Naive thymus-derived CD4-positive, alpha-beta T cell (primary cell): ENCODE measurements at regions not wholly inside any gene's neighbourhood (a gene's known extent, or its start where the extent isn't known, plus 50 kb on each side); places are given as distances from the start of the nearest gene placed in this dataset.

Source experiments
- ATAC-seq: fragments of 150-1000 bp; cut with Tn5 transposase; 2 replicates; pipeline ENCODE4 v1.10.0; 2021; ENCODE audit warnings: mild to moderate bottlenecking, moderate library complexity
- CTCF ChIA-PET: fragments of 350-600 bp; sonication (Branson Sonifier 250); formaldehyde crosslinking; loops from one replicate; lab custom pipeline; 2021; ENCODE audit warnings: antibody characterized with exemption; lab: Charles Lee
- POLR2A ChIA-PET: fragments of 350-600 bp; sonication (Branson Sonifier 250); formaldehyde crosslinking; loops from one replicate; lab custom pipeline; 2021; ENCODE audit warnings: antibody characterized with exemption, inconsistent platforms; lab: Charles Lee
- DNase-seq, 9 donors: peaks; one replicate each; pipeline versions ENCODE4 v3.0.0 to v3.0.0-alpha.2; 2020 to 2022; ENCODE audit warnings: mixed read lengths in 1 of 9
- H3K27ac ChIP-seq: one replicate; pipeline ENCODE4 v1.7.0; 2013; ENCODE audit warnings: mild to moderate bottlenecking, low read depth, low read length, moderate library complexity
- H3K27me3 ChIP-seq, 2 donors: one replicate each; pipeline ENCODE4 v1.7.0; 2013; ENCODE audit warnings: low read length in 2 of 2, mild to moderate bottlenecking in 2 of 2, moderate library complexity in 2 of 2; ENCODE audit not compliant: control insufficient read depth in 2 of 2, insufficient read depth in 2 of 2
- H3K36me3 ChIP-seq, 3 experiments: 1 replicate in 2 of 3; 2 replicates in 1 of 3; pipeline ENCODE4 v1.7.0; 2013; ENCODE audit warnings: low read length in 3 of 3, mild to moderate bottlenecking in 3 of 3, moderate library complexity in 1 of 3; ENCODE audit not compliant: insufficient read depth in 3 of 3, control insufficient read depth in 2 of 3
- H3K4me1 ChIP-seq, 2 donors: one replicate each; pipeline ENCODE4 v1.7.0; 2013; ENCODE audit warnings: low read length in 2 of 2, mild to moderate bottlenecking in 2 of 2, moderate library complexity in 1 of 2; ENCODE audit not compliant: control insufficient read depth in 2 of 2, insufficient read depth in 2 of 2
- H3K4me3 ChIP-seq: 2 replicates; pipeline ENCODE4 v1.7.0; 2013; ENCODE audit warnings: mild to moderate bottlenecking, low read length
- H3K9me3 ChIP-seq, 3 experiments: 1 replicate in 2 of 3; 2 replicates in 1 of 3; pipeline ENCODE4 v1.7.0; 2013; ENCODE audit warnings: low read length in 3 of 3; ENCODE audit not compliant: control insufficient read depth in 2 of 3
- H3K27ac Mint-ChIP-seq, 9 donors: one replicate each; pipeline ENCODE4 v1.8.0; 2020 to 2022; ENCODE audit warnings: mixed read lengths in 9 of 9, mild to moderate bottlenecking in 8 of 9, moderate library complexity in 5 of 9, inconsistent platforms in 2 of 9
- H3K27me3 Mint-ChIP-seq, 5 donors: one replicate each; pipeline ENCODE4 v1.8.0; 2021 to 2022; ENCODE audit warnings: mixed read lengths in 5 of 5, mild to moderate bottlenecking in 1 of 5
- H3K36me3 Mint-ChIP-seq, 5 donors: one replicate each; pipeline ENCODE4 v1.8.0; 2020 to 2022; ENCODE audit warnings: mixed read lengths in 5 of 5, mild to moderate bottlenecking in 3 of 5, inconsistent platforms in 1 of 5
- H3K4me1 Mint-ChIP-seq, 7 donors: one replicate each; pipeline ENCODE4 v1.8.0; 2020 to 2022; ENCODE audit warnings: mixed read lengths in 7 of 7, mild to moderate bottlenecking in 3 of 7, inconsistent platforms in 1 of 7
- H3K4me3 Mint-ChIP-seq, 10 donors: one replicate each; pipeline ENCODE4 v1.8.0; 2020 to 2022; ENCODE audit warnings: mild to moderate bottlenecking in 10 of 10, mixed read lengths in 10 of 10, moderate library complexity in 6 of 10, inconsistent platforms in 2 of 10
- H3K9me3 Mint-ChIP-seq, 11 donors: one replicate each; pipeline ENCODE4 v1.8.0; 2020 to 2022; ENCODE audit warnings: mixed read lengths in 11 of 11, mild to moderate bottlenecking in 4 of 11, inconsistent platforms in 1 of 11, moderate library complexity in 1 of 11
- intact Hi-C, 2 donors: fragments of 100-400 bp; cut with micrococcal nuclease; formaldehyde crosslinking; loops; one replicate each; pipeline ENCODE4 v1.15.1; 2023

- ATAC-seq (no peak), DNase-seq (no peak)
- Mint-ChIP-seq H3K27me3 (peaks cover 0 to 12% (median 0%) of the 10 kb centered on the region in 5 donors), H3K4me1 (no peaks in the 10 kb centered on the region), H3K27ac (no peak overlapping the region), H3K36me3 (no peaks in the 10 kb centered on the region), H3K4me3 (no peak overlapping the region), H3K9me3 (peaks cover 0 to 15% (median 3%) of the 10 kb centered on the region in 11 donors)
- Histone ChIP-seq H3K9me3 (no peaks in the 10 kb centered on the region), H3K27ac (no peak overlapping the region), H3K4me1 (no peaks in the 10 kb centered on the region), H3K4me3 (no peak overlapping the region), H3K27me3 (no peaks in the 10 kb centered on the region), H3K36me3 (no peaks in the 10 kb centered on the region)
- CTCF ChIA-PET, result no interaction called here
- intact Hi-C loops, result no loop called here
- POLR2A ChIA-PET, result no interaction called here
Observed at GRCh38 chr15:37208146-37209040, 108.0 kb upstream of the MEIS2 start.

- no peaks in the 10 kb centered on the region for H3K9me3 ChIP-seq
- no peak for DNase-seq
- no peak overlapping the region for H3K4me3 ChIP-seq
- no peak overlapping the region for H3K4me3 Mint-ChIP-seq
- H3K27me3 ChIP-seq, result no peaks in the 10 kb centered on the region
- H3K36me3 ChIP-seq, result no peaks in the 10 kb centered on the region
- H3K36me3 Mint-ChIP-seq, result no peaks in the 10 kb centered on the region
- ChIA-PET POLR2A (no interaction called here), CTCF (no interaction called here)
- H3K4me1 ChIP-seq, result no peaks in the 10 kb centered on the region
- peaks cover 0 to 12% (median 0%) of the 10 kb centered on the region in 5 donors for H3K27me3 Mint-ChIP-seq
- H3K4me1 Mint-ChIP-seq, result no peaks in the 10 kb centered on the region
- H3K27ac ChIP-seq, result no peak overlapping the region
- no peak overlapping the region for H3K27ac Mint-ChIP-seq
- peaks cover 0 to 21% (median 4%) of the 10 kb centered on the region in 11 donors for H3K9me3 Mint-ChIP-seq
- ATAC-seq, result no peak
- intact Hi-C loops, result no loop called here
Observed at GRCh38 chr15:37209041-37209363, 108.7 kb upstream of the MEIS2 start.

DNA sequence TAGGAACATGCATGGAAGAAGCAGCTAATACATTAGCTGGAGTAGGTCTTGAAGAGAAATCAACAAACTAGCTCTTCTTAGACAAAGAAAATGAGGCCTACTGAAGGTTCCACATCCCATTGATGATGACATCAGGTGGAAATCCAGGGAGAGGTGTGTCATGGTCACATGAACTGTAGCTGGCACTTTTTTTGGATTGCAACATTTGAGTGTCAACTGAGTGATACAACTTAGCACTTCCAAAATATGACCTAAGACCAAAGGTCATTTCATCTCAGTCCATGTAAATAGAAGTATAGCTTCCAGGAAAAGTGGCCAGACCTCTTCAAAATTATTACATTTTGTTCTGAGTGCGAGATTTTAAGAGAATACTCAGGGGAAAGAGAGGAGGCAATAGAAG, 117.2 kb upstream of the MEIS2 start:
- ChIA-PET CTCF (no interaction called here), POLR2A (no interaction called here)
- intact Hi-C loops, result no loop called here
- H3K27me3 Mint-ChIP-seq, result peaks cover 0 to 3% (median 0%) of the 10 kb centered on the region in 5 donors
- H3K4me3 Mint-ChIP-seq, result no peak overlapping the region
- peaks cover 0 to 18% (median 6%) of the 10 kb centered on the region in 11 donors for H3K9me3 Mint-ChIP-seq
- no peaks in the 10 kb centered on the region for H3K36me3 ChIP-seq
- no peak overlapping the region for H3K27ac Mint-ChIP-seq
- H3K27ac ChIP-seq, result no peak overlapping the region
- H3K4me1 ChIP-seq, result no peaks in the 10 kb centered on the region
- H3K4me1 Mint-ChIP-seq, result no peaks in the 10 kb centered on the region
- no peaks in the 10 kb centered on the region for H3K9me3 ChIP-seq
- no peaks in the 10 kb centered on the region for H3K27me3 ChIP-seq
- ATAC-seq (no peak), DNase-seq (no peak)
- no peak overlapping the region for H3K4me3 ChIP-seq
- no peaks in the 10 kb centered on the region for H3K36me3 Mint-ChIP-seq

GRCh38 chr15:37218351-37218916, 118.1 kb upstream of the MEIS2 start:
- Histone ChIP-seq H3K4me3 (no peak overlapping the region), H3K27ac (no peak overlapping the region), H3K27me3 (no peaks in the 10 kb centered on the region), H3K36me3 (no peaks in the 10 kb centered on the region), H3K4me1 (no peaks in the 10 kb centered on the region), H3K9me3 (no peaks in the 10 kb centered on the region)
- DNase-seq (no peak), ATAC-seq (no peak)
- POLR2A ChIA-PET, result no interaction called here
- H3K27me3 Mint-ChIP-seq, result peaks cover 0 to 3% (median 0%) of the 10 kb centered on the region in 5 donors
- no peak overlapping the region for H3K4me3 Mint-ChIP-seq
- H3K4me1 Mint-ChIP-seq, result no peaks in the 10 kb centered on the region
- peaks cover 0 to 10% (median 3%) of the 10 kb centered on the region in 11 donors for H3K9me3 Mint-ChIP-seq
- H3K27ac Mint-ChIP-seq, result no peak overlapping the region
- no peaks in the 10 kb centered on the region for H3K36me3 Mint-ChIP-seq
- intact Hi-C loops, result no loop called here
- CTCF ChIA-PET, result interaction anchor here (0.6 kb wide), 1 partner anchor 531 kb away, joined by 3 read pairs; no protein-coding TSS in a partner anchor

- Histone ChIP-seq H3K27ac (no peak overlapping the region), H3K36me3 (no peaks in the 10 kb centered on the region), H3K27me3 (no peaks in the 10 kb centered on the region), H3K4me1 (no peaks in the 10 kb centered on the region), H3K4me3 (no peak overlapping the region), H3K9me3 (no peaks in the 10 kb centered on the region)
- CTCF ChIA-PET, result no interaction called here
- POLR2A ChIA-PET, result no interaction called here
- no peaks in the 10 kb centered on the region for H3K27me3 Mint-ChIP-seq
- H3K4me3 Mint-ChIP-seq, result no peak overlapping the region
- ATAC-seq (no peak), DNase-seq (no peak)
- intact Hi-C loops, result no loop called here
- H3K36me3 Mint-ChIP-seq, result no peaks in the 10 kb centered on the region
- no peak overlapping the region for H3K27ac Mint-ChIP-seq
- no peaks in the 10 kb centered on the region for H3K4me1 Mint-ChIP-seq
- H3K9me3 Mint-ChIP-seq, result peaks cover 0 to 10% (median 2%) of the 10 kb centered on the region in 11 donors
Observed at GRCh38 chr15:37219211-37219701, 118.9 kb upstream of the MEIS2 start.

GRCh38 chr15:37220949-37221670, 120.8 kb upstream of the MEIS2 start:
- no peak overlapping the region for H3K27ac Mint-ChIP-seq
- DNase-seq (no peak), ATAC-seq (no peak)
- no peak overlapping the region for H3K4me3 ChIP-seq
- H3K4me1 Mint-ChIP-seq, result no peaks in the 10 kb centered on the region
- H3K36me3 ChIP-seq, result no peaks in the 10 kb centered on the region
- peaks cover 0 to 4% (median 0%) of the 10 kb centered on the region in 3 experiments for H3K9me3 ChIP-seq
- H3K4me3 Mint-ChIP-seq, result no peak overlapping the region
- peaks cover 0 to 3% (median 0%) of the 10 kb centered on the region in 11 donors for H3K9me3 Mint-ChIP-seq
- POLR2A ChIA-PET, result no interaction called here
- H3K36me3 Mint-ChIP-seq, result no peaks in the 10 kb centered on the region
- no peaks in the 10 kb centered on the region for H3K27me3 Mint-ChIP-seq
- intact Hi-C loops, result no loop called here
- no peaks in the 10 kb centered on the region for H3K4me1 ChIP-seq
- H3K27ac ChIP-seq, result no peak overlapping the region
- CTCF ChIA-PET, result no interaction called here
- H3K27me3 ChIP-seq, result no peaks in the 10 kb centered on the region
